ENCODE measurements at regions not wholly inside any gene's neighbourhood (a gene's known extent, or its start where the extent isn't known, plus 50 kb on each side); places are given as distances from the start of the nearest gene placed in this dataset.

DNA sequence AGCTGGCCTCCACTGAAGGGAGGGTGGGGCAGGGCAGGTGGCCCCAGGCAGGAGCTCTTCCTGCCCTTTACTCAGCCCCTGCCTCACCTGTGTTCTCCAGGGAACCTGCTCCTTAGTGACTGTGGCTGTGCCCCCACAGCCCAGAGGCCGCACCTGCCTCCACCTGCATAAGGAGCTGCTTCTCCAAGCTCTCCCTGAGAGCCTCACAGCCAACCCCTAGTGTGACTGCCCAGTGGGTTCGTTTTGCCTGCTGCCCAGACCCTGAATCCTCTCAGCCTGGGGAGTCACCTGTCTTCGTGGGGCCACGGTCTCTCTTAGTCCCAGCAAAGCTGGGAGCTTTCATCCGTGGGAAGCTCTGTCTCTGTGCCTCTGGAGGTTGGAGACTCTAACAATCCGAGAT is 94.4 kb downstream of the GLRX3 start:
- TF ChIP-seq, protein P1, sequence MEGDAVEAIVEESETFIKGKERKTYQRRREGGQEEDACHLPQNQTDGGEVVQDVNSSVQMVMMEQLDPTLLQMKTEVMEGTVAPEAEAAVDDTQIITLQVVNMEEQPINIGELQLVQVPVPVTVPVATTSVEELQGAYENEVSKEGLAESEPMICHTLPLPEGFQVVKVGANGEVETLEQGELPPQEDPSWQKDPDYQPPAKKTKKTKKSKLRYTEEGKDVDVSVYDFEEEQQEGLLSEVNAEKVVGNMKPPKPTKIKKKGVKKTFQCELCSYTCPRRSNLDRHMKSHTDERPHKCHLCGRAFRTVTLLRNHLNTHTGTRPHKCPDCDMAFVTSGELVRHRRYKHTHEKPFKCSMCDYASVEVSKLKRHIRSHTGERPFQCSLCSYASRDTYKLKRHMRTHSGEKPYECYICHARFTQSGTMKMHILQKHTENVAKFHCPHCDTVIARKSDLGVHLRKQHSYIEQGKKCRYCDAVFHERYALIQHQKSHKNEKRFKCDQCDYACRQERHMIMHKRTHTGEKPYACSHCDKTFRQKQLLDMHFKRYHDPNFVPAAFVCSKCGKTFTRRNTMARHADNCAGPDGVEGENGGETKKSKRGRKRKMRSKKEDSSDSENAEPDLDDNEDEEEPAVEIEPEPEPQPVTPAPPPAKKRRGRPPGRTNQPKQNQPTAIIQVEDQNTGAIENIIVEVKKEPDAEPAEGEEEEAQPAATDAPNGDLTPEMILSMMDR (conservative IDR thresholded peaks at IDR 0.05 in 1 of 2, IDR thresholded peaks at IDR 0.05 in 1 of 2; ENCODE audit: extremely low read depth in 1 of 2, insufficient read depth in 1 of 2, low read depth in 1 of 2, low read length in 2 of 2): no peak
- no peak for TF ChIP-seq EZH2 (IDR thresholded peaks at IDR 0.05; ENCODE audit: borderline replicate concordance, low read length)
